Omental fat pad (tissue), 3 donors: ENCODE measurements at regions not wholly inside any gene's neighbourhood (a gene's known extent, or its start where the extent isn't known, plus 50 kb on each side); places are given as distances from the start of the nearest gene placed in this dataset.

Experiments
- ATAC-seq: fragments of 150-250 bp; one replicate; pipeline ENCODE4 v1.9.1; 2016; ENCODE audit warnings: mild to moderate bottlenecking, moderate library complexity; ENCODE audit not compliant: low FRiP score
- DNase-seq: peaks from one replicate; pipeline ENCODE4 v3.0.0-alpha.2; 2019; ENCODE audit warnings: low spot score
- TF ChIP-seq, protein P1 (sequence below), 3 donors: fragments of 450-650 bp; IDR thresholded peaks; one replicate each; pipeline ENCODE4 v1.5.1; 2016 to 2017; ENCODE audit warnings: antibody characterized with exemption in 3 of 3, mild to moderate bottlenecking in 3 of 3, moderate library complexity in 2 of 3

DNA sequence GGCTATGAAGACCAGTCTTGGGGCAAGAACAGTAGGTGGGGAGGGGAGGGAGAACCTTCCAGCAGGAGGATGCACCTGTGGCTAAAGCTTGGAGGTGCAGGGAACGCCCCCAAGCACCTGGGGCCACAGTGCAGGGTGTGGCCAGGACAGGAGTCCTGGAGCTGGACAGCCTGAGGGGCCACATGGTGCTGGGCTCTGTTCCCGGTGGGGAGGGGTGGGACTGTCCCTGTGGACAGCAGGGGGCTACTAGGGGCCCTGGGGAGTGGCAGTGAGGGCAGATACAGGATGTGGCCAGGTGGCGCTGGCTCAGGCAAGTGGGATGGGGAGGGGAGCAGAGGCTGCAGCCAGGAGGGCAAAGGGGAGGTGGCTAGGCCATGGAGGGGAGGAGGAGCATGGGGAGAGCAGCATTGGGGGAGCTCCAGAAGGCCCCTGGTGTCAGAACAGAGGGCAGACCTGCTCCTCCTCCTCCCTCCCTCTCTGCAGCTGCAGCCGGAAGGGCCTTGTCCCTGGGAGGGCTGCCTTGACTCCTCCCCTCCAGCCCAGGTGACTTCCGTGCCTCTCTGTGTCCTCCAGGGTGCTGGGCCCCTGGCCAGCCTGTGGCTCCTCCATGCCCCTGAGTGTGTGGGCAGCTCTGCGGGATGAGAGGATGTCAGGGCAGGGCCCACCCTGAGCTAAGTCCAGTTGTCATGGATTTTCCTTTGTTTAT is 68.4 kb upstream of the DLK1 start:
- DNase-seq (no peak), ATAC-seq (no peak)
- TF ChIP-seq, protein P1, sequence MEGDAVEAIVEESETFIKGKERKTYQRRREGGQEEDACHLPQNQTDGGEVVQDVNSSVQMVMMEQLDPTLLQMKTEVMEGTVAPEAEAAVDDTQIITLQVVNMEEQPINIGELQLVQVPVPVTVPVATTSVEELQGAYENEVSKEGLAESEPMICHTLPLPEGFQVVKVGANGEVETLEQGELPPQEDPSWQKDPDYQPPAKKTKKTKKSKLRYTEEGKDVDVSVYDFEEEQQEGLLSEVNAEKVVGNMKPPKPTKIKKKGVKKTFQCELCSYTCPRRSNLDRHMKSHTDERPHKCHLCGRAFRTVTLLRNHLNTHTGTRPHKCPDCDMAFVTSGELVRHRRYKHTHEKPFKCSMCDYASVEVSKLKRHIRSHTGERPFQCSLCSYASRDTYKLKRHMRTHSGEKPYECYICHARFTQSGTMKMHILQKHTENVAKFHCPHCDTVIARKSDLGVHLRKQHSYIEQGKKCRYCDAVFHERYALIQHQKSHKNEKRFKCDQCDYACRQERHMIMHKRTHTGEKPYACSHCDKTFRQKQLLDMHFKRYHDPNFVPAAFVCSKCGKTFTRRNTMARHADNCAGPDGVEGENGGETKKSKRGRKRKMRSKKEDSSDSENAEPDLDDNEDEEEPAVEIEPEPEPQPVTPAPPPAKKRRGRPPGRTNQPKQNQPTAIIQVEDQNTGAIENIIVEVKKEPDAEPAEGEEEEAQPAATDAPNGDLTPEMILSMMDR (IDR thresholded peaks at IDR 0.05) = no peak

DNA sequence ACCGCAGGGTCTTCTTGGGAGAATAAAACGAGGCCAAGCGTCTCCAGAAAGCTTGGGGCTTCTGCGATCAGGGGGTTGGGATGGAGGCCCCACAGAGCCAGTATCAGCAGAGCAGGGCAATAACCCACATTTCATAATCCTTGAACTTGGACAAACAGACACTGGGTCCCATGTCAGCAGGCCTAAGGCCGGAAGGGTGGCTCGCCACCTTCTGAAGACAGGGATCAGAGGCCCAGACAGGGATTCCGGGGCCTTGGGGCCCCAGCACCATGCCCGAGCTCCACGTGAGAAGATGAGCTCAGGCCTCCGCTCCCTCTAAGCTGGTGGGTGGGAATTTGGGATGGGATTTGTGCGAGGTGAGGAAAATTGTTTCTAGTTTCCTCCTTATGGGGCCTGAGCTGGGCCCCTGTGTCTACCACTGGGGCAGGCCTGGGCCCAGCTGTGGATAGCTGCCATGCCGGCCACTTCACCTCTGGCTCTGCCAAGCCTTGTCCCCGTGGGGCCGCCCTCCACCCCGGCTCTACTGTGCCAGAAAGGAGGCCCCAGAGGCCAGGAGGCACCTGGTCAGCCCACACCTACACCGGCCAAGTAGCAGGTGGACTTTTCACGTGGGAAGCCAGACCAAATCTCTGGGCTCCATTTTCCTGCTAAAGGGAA is 67.2 kb upstream of the DLK1 start:
- TF ChIP-seq, protein P1 (IDR thresholded peaks at IDR 0.05) = no peak
- ATAC-seq (no peak), DNase-seq (no peak)

DNA sequence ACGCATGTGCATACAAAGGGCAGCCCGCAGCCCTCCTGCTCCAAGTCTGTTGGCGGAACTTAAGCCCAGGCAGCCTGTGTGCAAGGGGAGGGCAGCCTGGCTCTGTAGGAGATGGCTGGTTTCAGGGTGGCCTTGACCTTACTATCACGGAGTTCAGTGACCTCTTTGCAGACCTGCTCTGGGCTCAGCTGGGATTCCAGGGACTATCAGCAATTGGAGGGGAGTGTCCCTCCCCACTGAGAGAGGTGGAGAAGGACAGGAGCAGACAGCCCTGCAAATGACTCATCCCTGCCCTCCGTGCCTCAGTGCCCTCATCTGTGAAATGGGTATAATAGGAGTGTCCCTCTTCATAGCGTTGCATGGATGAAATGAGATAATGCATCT is 66.2 kb upstream of the DLK1 start:
- DNase-seq = no peak
- no peak for ATAC-seq
- TF ChIP-seq, protein P1 (IDR thresholded peaks at IDR 0.05) = no peak

DNA sequence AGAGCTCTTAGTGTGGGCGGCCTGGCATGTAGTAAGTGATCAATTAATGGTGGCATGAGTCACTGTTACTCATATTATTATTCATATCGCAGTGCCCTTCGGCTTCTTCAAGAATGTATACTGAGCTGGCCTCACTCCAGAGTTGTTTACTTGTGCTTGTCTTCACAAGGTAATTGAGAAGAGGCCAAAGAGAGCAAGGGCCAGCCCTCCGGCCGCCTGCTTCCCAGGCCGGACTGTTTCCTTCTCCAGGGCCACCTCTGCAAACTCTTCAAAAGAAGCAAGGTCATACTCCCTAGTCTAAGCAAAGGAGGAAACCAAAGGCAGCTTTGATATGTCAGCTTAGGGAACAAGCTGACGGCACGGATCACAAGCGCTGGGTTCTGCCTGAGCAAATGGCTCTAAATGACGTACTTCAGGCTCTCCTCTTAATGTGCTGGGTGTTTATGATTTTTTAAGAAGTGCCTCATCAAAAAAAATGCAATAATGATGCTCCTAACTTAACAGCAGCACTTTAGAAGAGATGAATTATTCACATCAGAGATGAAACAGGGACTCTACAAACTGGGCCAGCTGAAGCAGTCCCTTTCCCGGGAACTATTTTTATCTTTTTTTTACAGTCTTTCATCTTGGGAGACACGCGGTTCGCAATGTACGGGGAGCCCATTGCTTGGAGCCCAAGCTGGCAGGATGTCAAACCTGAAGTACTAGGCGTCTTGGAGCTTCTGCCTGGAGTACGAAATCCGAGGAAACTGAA is 65.6 kb upstream of the DLK1 start:
- DNase-seq = no peak
- ATAC-seq = no peak
- TF ChIP-seq, protein P1 (IDR thresholded peaks at IDR 0.05) = no peak

DNA sequence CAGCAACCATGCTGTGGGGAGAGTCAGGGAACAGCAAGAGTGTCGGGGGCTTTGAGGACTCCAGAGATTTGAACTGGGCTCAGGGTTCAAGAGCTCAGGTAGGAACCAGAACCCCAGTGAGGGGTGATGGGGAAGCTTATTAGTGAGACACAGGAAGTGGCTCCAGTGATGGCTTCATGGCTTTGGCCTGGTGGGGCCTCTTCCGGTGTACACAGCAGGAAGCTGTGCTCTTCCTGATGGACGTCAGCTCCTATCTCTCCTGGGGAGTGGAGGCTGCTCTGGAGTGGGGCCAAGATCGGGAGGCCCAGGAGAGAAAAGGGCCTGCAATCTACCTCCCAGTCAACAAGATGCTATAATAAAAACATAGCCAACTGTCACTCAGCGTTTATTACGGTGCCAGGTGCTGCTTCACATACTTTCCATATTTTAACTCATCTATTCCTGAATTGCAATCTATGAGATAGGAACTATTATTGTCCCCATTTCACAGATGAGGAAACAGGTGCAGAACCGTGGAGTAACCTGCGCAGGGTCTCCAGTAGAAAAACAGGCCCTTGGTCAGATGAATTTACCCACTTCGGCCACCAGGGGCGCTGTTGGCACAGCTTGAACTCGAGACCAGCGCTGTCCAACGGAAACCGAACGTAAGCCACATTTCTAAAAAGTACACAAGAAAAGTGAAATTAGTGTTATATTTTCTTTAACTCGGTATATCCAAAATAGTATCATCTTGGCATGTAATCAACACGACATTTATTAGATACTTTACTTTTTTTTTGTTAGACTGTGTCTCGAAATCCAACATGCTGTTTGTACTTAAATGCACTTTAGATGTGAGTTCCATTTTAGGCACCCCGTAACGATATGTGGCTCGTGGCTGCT is 63.6 kb upstream of the DLK1 start:
- ATAC-seq (no peak), DNase-seq (peak; percentile 54)
- TF ChIP-seq, protein P1 (IDR thresholded peaks at IDR 0.05) = peak in 2 of 3 donors; percentile 43 to 75

DNA sequence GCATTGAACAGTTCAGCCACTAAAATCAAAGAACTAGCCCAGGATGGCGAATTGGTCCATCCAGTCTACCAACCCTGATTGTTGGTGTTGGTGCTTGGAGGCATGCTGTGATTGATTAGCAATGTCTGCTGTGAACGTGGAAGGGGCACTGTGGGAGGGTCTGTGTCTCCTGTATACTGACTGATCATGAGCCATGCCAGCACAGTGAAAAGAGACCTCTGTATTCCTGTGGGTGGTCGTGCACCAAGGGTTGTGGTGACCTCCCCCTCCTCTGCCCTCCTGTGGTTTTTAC is 63.0 kb upstream of the DLK1 start:
- ATAC-seq = no peak
- DNase-seq = no peak
- TF ChIP-seq, protein P1 (IDR thresholded peaks at IDR 0.05) = no peak
